Endothelial cell of umbilical vein (primary cell): ENCODE measurements at regions not wholly inside any gene's neighbourhood (a gene's known extent, or its start where the extent isn't known, plus 50 kb on each side); places are given as distances from the start of the nearest gene placed in this dataset.

Experiments used
- BruUV-seq: library from RNA; stranded (reverse); fragments of 400-500 nt; replicated peaks from 2 replicates; lab custom pipeline; 2021; lab: Mats Ljungman, UMichigan
- CTCF ChIA-PET: fragments of 300-600, 350-600 bp; sonication (Branson Sonifier 250); formaldehyde crosslinking; loops from one replicate; lab custom pipeline; 2021; ENCODE audit warnings: antibody characterized with exemption, inconsistent platforms; lab: Charles Lee
- POLR2A ChIA-PET: fragments of 300-600, 350-600 bp; sonication (Branson Sonifier 250); formaldehyde crosslinking; loops from one replicate; lab custom pipeline; 2021; ENCODE audit warnings: antibody characterized with exemption, inconsistent platforms; lab: Charles Lee
- DNase-seq: peaks from one replicate; pipeline ENCODE4 v3.0.0-alpha.2; 2011; ENCODE audit warnings: low read depth, low spot score
- FAIRE-seq: peaks from 2 replicates; lab custom pipeline; 2011; peaks lifted over from hg19 to GRCh38; lab: Jason Lieb, UNC
- H2AFZ ChIP-seq: 2 replicates; pipeline ENCODE4 v1.6.0; 2012; ENCODE audit warnings: low read depth, low read length, control low read depth, inconsistent platforms
- H3K27ac ChIP-seq: 2 replicates; pipeline ENCODE4 v1.5.1; 2011; ENCODE audit warnings: low read depth, mild to moderate bottlenecking, control low read depth, low read length, moderate library complexity; ENCODE audit not compliant: insufficient read depth
- H3K27me3 ChIP-seq, 2 experiments: 2 replicates each; pipeline versions ENCODE4 v1.6.0 to v1.6.1; 2011; ENCODE audit warnings: low read length in 2 of 2, mixed read lengths in 1 of 2; ENCODE audit not compliant: control insufficient read depth in 2 of 2, insufficient read depth in 2 of 2
- H3K36me3 ChIP-seq, 2 experiments: 2 replicates in 1 of 2; 3 replicates in 1 of 2; pipeline ENCODE4 v1.5.1; 2011; ENCODE audit warnings: low read length in 2 of 2, mild to moderate bottlenecking in 1 of 2, moderate library complexity in 1 of 2; ENCODE audit not compliant: control insufficient read depth in 2 of 2, insufficient read depth in 2 of 2; ENCODE audit errors: extremely low read depth in 1 of 2
- H3K4me1 ChIP-seq: 3 replicates; pipeline ENCODE4 v1.5.1; 2011; ENCODE audit warnings: mild to moderate bottlenecking, low read length; ENCODE audit not compliant: control insufficient read depth, insufficient read depth; ENCODE audit errors: extremely low read depth
- H3K4me2 ChIP-seq: 2 replicates; pipeline ENCODE4 v1.6.1; 2011; ENCODE audit warnings: low read length, control low read depth, mixed read lengths; ENCODE audit not compliant: insufficient read depth
- H3K4me3 ChIP-seq, 3 experiments: fragments of 200-600 bp in 1 of 3; sonication (generic), shearing (Covaris generic) in 1 of 3; replicated peaks in 1 of 3; 2 replicates each; pipeline ENCODE4 v1.5.1; 2011 to 2016; ENCODE audit warnings: control low read depth in 3 of 3, low read length in 3 of 3, mild to moderate bottlenecking in 2 of 3, inconsistent platforms in 1 of 3, low read depth in 1 of 3, moderate library complexity in 1 of 3; ENCODE audit not compliant: insufficient read depth in 1 of 3
- H3K79me2 ChIP-seq: 2 replicates; pipeline ENCODE4 v1.6.0; 2012; ENCODE audit warnings: low read length, inconsistent platforms; ENCODE audit not compliant: control insufficient read depth, insufficient read depth
- H3K9ac ChIP-seq: replicated peaks from 2 replicates; pipeline ENCODE3; 2011; ENCODE audit warnings: low read length, control low read depth; ENCODE audit not compliant: insufficient read depth; ENCODE audit errors: extremely low read depth
- H3K9me1 ChIP-seq: replicated peaks from 3 replicates; pipeline ENCODE4 v1.6.0; 2011; ENCODE audit warnings: mild to moderate bottlenecking, low read length; ENCODE audit not compliant: control insufficient read depth, insufficient read depth; ENCODE audit errors: extremely low read depth
- H3K9me3 ChIP-seq: replicated peaks from 2 replicates; pipeline ENCODE4 v1.5.1; 2012; ENCODE audit warnings: low read length, inconsistent platforms; ENCODE audit not compliant: control insufficient read depth, insufficient read depth
- H4K20me1 ChIP-seq: replicated peaks from 2 replicates; pipeline ENCODE3; 2011; ENCODE audit warnings: mild to moderate bottlenecking, low read length; ENCODE audit not compliant: control insufficient read depth, insufficient read depth; ENCODE audit errors: extremely low read depth
- EZH2 ChIP-seq: IDR thresholded peaks from 2 replicates; pipeline ENCODE4 v1.6.1; 2012; ENCODE audit warnings: borderline replicate concordance, low read depth, mild to moderate bottlenecking, moderate library complexity, low read length, inconsistent platforms; ENCODE audit not compliant: severe bottlenecking
- FOS ChIP-seq: IDR thresholded peaks from 2 replicates; pipeline ENCODE4 v1.6.1; 2011; ENCODE audit warnings: mild to moderate bottlenecking, low read length, moderate library complexity, borderline replicate concordance; ENCODE audit not compliant: insufficient read depth
- GATA2 ChIP-seq: IDR thresholded peaks from 2 replicates; pipeline ENCODE4 v1.7.0; 2011; ENCODE audit warnings: low read depth, mild to moderate bottlenecking, moderate library complexity, mixed read lengths, low read length; ENCODE audit not compliant: insufficient read length, insufficient read depth
- JUN ChIP-seq: IDR thresholded peaks from 2 replicates; pipeline ENCODE4 v1.6.1; 2011; ENCODE audit warnings: borderline replicate concordance, low read depth; ENCODE audit not compliant: insufficient read length, insufficient read depth
- MYC ChIP-seq: IDR thresholded peaks from one replicate; pipeline ENCODE4 v1.6.1; 2011; ENCODE audit warnings: mild to moderate bottlenecking, low read depth, low read length
- POLR2A ChIP-seq: IDR thresholded peaks from 2 replicates; pipeline ENCODE4 v1.6.1; 2012; ENCODE audit warnings: low read depth, mild to moderate bottlenecking, control low read depth, low read length
- POLR2AphosphoS5 ChIP-seq: IDR thresholded peaks from 2 replicates; pipeline ENCODE4 v1.6.1; 2012; ENCODE audit warnings: low read depth, mild to moderate bottlenecking, control low read depth, low read length, moderate library complexity; ENCODE audit not compliant: insufficient read depth
- dilution Hi-C: fragments of 300-500 bp; cut with MboI; formaldehyde crosslinking; loops from one replicate; pipeline ENCODE4 v1.15.0; 2019; ENCODE audit warnings: low sequenced_read_pairs; ENCODE audit not compliant: extremely low pct_ligation_motif_present
- intact Hi-C: fragments of 100-400 bp; cut with micrococcal nuclease; formaldehyde crosslinking; loops from one replicate; pipeline ENCODE4 v1.10.0; 2022
- TF ChIP-seq, protein P1 (sequence below), 2 donors: IDR thresholded peaks; 1 replicate in 1 of 2; 2 replicates in 1 of 2; pipeline ENCODE4 v1.5.1; 2011; ENCODE audit warnings: low read length in 2 of 2, mild to moderate bottlenecking in 2 of 2, moderate library complexity in 2 of 2, control low read depth in 1 of 2, inconsistent platforms in 1 of 2, low read depth in 1 of 2; ENCODE audit not compliant: insufficient read depth in 1 of 2; ENCODE audit errors: extremely low read depth in 1 of 2
- TF ChIP-seq, protein P2 (sequence below): IDR thresholded peaks from 2 replicates; pipeline ENCODE4 v1.6.1; 2011; ENCODE audit not compliant: insufficient read depth, insufficient read length

DNA sequence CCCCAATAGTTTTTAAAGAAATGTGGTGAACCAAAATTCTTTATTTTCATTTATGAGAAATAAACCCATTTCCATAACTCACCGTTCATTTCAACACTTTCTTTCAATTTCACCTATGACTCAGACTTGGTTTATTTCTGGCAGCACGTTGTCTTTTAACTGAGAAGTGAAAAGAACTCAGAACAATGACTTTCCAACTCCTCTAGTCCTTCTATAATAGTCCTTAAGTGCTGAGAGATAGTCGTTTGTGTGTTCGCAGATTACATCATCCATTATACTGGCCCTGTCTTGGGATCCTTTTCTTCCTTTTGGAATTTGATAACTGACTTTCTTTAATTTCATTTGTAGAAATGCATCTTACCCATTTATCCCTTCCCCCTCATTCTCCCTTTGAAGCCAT, 113.6 kb downstream of the GLUD2 start:
- dilution Hi-C loops: no loop called here
- FAIRE-seq (no peak), DNase-seq (no peak)
- Histone ChIP-seq H3K27ac (no peak overlapping the region), H2AFZ (no peak overlapping the region), H3K4me3 (no peak overlapping the region), H3K9ac (no peak overlapping the region), H3K9me1 (no peaks in the 10 kb centered on the region), H3K4me1 (no peaks in the 10 kb centered on the region), H3K79me2 (no peaks in the 10 kb centered on the region), H3K27me3 (no peaks in the 10 kb centered on the region), H3K36me3 (no peaks in the 10 kb centered on the region), H4K20me1 (no peaks in the 10 kb centered on the region), H3K9me3 (no peaks in the 10 kb centered on the region), H3K4me2 (no peak overlapping the region)
- TF ChIP-seq, protein P1, sequence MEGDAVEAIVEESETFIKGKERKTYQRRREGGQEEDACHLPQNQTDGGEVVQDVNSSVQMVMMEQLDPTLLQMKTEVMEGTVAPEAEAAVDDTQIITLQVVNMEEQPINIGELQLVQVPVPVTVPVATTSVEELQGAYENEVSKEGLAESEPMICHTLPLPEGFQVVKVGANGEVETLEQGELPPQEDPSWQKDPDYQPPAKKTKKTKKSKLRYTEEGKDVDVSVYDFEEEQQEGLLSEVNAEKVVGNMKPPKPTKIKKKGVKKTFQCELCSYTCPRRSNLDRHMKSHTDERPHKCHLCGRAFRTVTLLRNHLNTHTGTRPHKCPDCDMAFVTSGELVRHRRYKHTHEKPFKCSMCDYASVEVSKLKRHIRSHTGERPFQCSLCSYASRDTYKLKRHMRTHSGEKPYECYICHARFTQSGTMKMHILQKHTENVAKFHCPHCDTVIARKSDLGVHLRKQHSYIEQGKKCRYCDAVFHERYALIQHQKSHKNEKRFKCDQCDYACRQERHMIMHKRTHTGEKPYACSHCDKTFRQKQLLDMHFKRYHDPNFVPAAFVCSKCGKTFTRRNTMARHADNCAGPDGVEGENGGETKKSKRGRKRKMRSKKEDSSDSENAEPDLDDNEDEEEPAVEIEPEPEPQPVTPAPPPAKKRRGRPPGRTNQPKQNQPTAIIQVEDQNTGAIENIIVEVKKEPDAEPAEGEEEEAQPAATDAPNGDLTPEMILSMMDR (IDR thresholded peaks at IDR 0.05; ENCODE audit: extremely low read depth in 1 of 2, insufficient read depth in 1 of 2, low read depth in 1 of 2, low read length in 2 of 2): no peak
- TF ChIP-seq MYC (no peak), POLR2A (no peak), POLR2AphosphoS5 (no peak), EZH2 (no peak), JUN (no peak), GATA2 (no peak), FOS (no peak)
- TF ChIP-seq, protein P2, sequence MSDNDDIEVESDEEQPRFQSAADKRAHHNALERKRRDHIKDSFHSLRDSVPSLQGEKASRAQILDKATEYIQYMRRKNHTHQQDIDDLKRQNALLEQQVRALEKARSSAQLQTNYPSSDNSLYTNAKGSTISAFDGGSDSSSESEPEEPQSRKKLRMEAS: no peak
- no TSS peak for BruUV-seq
- intact Hi-C loops: no loop called here
- ChIA-PET POLR2A (no interaction called here), CTCF (no interaction called here)
